ENCODE measurements at regions not wholly inside any gene's neighbourhood (a gene's known extent, or its start where the extent isn't known, plus 50 kb on each side); places are given as distances from the start of the nearest gene placed in this dataset.
"Not testable (repeated sequence)": the region's sequence is repeated elsewhere in the genome, so short reads cannot be mapped to it uniquely, and the experiment has no call there.

- DNase-seq, result no peak
Measured at GRCh38 chr4:184335520-184335919, 117.8 kb upstream of the ENPP6 start.

GRCh38 chr4:184333446-184333845, 115.8 kb upstream of the ENPP6 start:
- DNase-seq, result not testable (repeated sequence)

GRCh38 chr4:184331268-184331995, 113.8 kb upstream of the ENPP6 start:
- DNase-seq, result no peak

- DNase-seq, result not testable (repeated sequence)
Measured at GRCh38 chr4:184330517-184331094, 112.9 kb upstream of the ENPP6 start.

- DNase-seq, result peak; percentile 80
Measured at GRCh38 chr4:184329659-184330400, 112.2 kb upstream of the ENPP6 start.

- no peak for DNase-seq
Measured at GRCh38 chr4:184329235-184329634, 111.6 kb upstream of the ENPP6 start.

GRCh38 chr4:184328022-184328736, 110.5 kb upstream of the ENPP6 start:
- DNase-seq, result no peak

- DNase-seq, result no peak
Measured at GRCh38 chr4:184324939-184325477, 107.3 kb upstream of the ENPP6 start.

- no peak for DNase-seq
Measured at GRCh38 chr4:184322328-184323025, 104.8 kb upstream of the ENPP6 start.

GRCh38 chr4:184320631-184321030, 103.0 kb upstream of the ENPP6 start:
- no peak for DNase-seq

- DNase-seq, result no peak
Measured at GRCh38 chr4:184318852-184319251, 101.2 kb upstream of the ENPP6 start.

- no peak for DNase-seq
Measured at GRCh38 chr4:184317234-184317918, 99.7 kb upstream of the ENPP6 start.

- DNase-seq, result no peak
Measured at GRCh38 chr4:184316821-184317220, 99.1 kb upstream of the ENPP6 start.

- DNase-seq, result no peak
Measured at GRCh38 chr4:184315675-184316359, 98.1 kb upstream of the ENPP6 start.

- DNase-seq, result no peak
Measured at GRCh38 chr4:184313702-184314659, 96.3 kb upstream of the ENPP6 start.

- DNase-seq, result no peak
Measured at GRCh38 chr4:184313058-184313581, 95.4 kb upstream of the ENPP6 start.

- DNase-seq, result no peak
Measured at GRCh38 chr4:184312126-184312525, 94.5 kb upstream of the ENPP6 start.

GRCh38 chr4:184310881-184311709, 93.4 kb upstream of the ENPP6 start:
- no peak for DNase-seq

Measured in fibroblast of skin of back (primary cell).